ENCODE measurements at regions not wholly inside any gene's neighbourhood (a gene's known extent, or its start where the extent isn't known, plus 50 kb on each side); places are given as distances from the start of the nearest gene placed in this dataset.
"Not testable (repeated sequence)": the region's sequence is repeated elsewhere in the genome, so short reads cannot be mapped to it uniquely, and the experiment has no call there.

DNA sequence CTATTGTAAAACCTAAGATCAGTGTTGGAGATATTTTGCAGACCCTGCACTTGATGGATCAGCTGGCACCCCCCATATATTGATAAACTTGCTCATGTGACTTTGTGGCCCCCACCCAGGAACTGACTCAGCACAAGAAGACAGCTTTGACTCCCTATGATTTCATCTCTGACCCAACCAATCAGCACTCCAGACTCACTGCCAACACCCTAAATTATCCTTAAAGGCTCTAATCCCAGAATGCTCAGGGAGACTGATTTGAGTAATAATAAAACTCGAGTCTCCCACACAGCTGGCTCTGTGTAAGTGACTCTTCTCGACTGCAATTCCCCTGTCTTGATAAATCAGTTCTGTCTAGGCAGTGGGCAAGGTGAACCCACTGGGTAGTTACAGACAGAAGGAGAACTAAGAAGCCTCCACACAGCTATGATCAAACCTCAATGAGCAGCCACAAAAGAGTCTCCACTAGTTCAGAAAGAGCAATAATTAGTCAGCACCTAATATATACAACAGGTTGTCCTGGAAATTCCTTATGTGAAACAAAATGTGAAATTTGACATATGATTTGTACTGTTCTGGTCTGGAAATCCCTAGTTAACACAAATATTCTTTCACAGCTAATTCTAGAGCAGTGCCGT lies 52.2 kb downstream of the ACTL7B start:
- no peak for DNase-seq

DNA sequence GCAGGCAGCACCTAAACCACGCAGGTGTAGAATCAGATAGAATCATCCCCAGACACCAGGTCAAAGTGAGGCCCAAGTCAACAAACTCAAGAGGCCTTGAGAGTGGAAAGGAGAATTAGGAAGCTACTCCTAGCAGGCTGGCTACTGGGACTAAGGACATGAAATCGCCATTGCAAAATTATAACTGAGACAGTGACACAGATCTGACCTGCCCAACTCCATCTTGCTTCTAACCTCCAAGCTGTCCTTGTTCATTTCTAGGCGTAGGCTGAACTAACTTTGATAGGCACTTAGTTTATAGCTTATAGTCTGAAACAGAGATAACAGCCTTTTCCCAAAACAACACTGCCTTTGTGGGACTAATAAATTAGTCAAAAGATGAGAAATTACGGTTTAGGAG lies 52.8 kb downstream of the ACTL7B start:
- no peak for DNase-seq

DNA sequence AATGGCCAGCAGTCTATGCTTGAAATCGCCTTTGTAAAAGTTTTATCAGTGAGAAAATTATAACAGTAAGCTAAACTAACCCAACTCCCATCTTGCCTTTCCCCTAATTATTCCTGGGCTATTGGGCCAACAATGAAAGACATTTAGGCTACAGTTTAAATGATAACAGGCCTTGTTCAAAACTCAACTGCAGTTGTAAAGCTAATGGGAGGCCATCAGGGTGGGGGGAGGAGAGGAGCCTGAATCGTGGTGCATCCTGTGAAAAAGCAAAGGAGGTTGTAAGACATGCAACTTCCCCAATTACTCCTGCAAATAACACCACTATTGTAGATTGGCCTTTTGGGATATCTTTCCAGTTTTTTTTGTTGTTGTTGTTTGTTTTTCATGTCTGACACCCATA lies 53.8 kb downstream of the ACTL7B start:
- DNase-seq: no peak

DNA sequence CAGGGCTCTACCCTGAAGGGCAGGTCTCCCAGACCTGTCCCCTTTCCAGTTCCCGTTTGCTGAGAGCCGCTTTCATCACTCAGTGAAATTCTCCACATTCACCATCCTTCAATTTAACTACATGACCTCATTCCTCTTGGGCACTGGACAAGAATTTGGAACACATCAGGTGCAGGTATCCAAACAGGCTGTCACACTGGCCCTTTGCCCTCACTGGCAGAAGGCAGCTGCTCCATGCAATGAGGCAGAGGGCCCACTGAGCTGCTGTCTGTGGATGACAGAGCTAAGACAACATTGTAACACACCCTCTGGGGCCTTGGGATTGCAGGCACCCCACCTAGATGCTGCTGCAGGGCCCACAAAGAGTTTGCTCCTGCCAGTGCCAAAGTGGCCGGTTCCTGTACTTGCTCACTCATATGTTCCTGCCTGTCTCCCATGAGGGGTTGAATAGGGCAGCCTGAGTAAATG lies 55.1 kb downstream of the ACTL7B start:
- no peak for DNase-seq

DNA sequence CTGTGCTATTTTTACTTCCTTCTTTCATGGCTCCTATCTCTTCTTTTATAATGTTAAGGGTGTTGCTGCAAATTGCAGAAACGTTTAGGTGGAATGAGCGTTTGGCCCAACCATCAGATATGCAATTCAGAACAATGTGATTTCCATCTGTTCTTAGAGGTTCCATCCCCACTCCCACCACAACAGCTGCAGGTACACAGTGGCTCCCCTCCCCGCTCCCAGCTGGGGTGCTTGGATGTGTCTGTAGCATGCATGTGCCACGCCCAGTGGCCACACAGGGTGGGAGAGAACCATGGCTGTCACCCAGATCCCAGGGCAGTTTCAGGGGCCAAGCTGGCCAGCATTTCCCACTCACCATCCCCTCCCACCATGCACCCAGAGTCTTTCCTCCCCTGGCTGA lies 62.2 kb downstream of the ACTL7B start:
- DNase-seq: no peak

DNA sequence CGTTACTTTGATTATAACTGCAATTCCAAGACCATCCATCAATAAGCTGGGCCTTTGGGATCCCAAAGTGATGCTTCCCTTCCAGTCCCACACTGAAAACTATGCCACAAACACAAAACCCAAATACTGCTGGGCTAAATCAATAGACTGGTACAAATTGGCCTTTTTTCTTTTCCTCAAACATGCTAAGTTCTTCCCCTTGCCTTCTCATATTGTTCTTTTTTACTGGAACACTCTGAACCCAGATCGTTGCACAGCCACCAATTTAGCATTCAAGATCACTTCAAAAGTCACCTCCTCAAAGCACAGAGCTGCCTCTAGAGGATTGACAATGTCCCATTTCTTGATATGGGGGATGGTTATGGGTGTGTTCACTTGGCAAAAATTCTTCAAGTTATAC lies 66.0 kb downstream of the ACTL7B start:
- no peak for DNase-seq

DNA sequence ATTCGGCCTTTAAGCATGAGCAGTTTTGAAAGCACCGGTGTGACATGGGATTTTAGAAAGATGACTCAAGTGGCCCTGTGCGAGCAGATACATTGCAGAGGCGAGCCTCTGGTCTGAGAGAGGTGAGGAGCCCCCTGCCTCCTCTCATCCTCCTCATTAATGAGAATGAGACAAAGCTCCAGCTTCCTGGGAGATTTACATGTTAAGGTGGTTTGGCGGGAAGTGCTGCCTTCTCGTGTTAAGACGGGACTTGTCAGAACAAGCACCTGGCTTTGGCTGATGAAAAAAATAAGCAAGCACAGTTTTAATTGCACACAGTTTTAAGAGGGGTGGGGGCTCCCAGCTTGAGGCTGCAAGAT lies 68.1 kb downstream of the ACTL7B start:
- DNase-seq: no peak

DNA sequence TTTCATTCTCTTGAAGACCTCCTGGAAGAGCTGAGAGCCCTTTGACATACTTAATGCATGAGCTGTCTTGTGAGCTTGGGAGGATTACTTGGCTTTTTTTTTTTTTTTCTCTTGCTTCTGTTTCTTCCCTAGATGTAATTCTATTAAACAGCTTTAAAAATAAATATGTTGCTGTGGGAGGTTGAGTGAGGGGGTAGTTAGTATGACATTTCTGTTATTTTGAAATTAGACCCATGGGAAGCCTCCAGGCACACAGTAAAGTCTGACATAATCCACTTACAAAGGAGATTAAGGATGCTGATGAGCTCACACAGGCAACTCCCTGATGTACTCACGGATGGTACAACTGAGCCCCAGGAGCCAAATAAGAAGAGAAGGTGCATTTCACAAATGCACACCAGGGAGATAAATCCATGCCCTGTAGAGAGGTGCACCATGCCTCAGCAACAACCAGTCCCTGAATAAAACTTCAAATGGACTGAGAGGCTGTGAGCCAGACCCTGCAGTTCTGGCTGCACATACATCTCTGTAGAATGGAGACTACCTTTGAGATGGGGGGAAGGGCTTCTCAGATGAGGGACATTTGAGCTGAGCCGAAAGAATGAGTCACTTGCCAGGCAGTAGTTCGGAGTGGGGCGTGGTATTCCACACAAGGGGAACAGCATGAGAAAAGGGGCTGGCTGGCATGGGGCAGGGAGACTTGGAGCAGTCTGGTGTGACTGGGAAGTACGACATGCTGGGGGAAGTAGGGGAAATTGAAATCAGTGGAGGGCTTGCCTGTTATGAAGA lies 68.7 kb downstream of the ACTL7B start:
- DNase-seq: no peak

DNA sequence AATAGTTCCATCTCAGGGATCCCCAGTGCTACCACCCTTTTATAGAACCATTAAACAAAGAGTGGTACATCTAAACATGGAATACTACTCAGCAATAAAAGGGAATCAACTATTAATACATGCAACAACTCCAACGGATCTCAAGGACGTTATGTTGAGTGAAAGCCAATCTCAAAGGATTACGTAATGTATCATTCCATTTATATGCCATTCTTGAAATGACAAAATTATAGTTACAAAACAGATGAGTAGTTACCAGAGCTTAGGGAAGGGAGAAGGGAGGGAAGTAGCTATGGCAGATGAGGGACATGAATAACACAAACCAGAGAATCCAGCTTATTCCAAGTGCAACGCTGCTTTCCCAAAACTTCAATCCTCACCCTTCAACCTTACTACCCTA lies 69.5 kb downstream of the ACTL7B start:
- DNase-seq: no peak

DNA sequence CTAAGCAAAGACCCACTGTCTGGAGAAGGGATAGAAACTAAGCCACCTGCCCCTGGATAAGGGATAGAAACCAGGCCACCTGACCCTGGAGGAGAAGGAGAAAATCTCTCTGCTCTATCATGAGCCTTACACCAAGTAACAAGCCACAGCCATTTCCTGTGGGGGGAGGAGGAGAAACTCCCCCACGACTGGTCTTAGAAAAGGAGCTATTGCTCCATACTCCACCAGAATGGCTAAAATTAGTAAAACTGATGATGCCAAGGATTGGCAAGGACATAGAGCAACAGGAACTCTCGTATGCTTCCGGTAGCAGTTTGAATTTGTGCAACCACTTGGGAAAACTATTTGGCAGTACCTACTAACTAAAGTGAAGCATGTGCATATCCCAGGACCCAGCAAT lies 70.8 kb downstream of the ACTL7B start:
- DNase-seq: no peak

DNA sequence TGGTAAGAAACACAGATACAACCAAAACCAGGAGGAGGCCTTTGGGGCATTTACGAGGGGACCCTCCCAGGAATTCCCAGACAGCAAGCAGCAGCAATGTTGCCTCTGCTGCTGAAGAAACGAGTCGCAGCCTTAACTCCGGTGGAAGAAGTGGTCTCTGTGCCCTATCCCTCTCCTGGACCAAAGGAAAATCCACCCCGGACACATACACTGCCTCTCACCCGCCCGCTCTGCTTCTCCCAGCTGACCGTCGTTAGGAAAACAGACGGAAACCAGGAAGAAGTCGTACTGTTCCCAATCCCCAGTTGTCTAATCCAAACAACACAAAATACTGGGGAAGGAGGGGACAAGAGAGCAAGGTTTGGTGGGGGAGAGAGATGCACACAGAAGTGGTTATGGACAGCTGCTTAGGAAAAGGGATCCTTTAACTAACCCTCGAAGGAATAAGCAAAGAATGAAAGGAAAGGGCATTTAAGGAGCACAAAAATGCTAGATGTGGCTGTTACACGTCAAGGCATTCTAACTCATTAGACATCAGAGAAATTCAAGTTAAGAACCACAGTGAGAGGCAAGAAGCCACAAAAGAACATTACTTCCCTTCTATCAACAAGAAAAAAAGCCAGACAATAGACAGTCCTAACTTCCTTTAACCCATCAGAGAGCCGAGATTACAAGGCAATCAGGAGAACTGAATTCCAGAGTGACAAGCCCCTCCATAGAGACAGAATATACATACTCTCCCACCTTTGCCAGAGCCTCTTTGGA lies 71.9 kb downstream of the ACTL7B start:
- DNase-seq: no peak

DNA sequence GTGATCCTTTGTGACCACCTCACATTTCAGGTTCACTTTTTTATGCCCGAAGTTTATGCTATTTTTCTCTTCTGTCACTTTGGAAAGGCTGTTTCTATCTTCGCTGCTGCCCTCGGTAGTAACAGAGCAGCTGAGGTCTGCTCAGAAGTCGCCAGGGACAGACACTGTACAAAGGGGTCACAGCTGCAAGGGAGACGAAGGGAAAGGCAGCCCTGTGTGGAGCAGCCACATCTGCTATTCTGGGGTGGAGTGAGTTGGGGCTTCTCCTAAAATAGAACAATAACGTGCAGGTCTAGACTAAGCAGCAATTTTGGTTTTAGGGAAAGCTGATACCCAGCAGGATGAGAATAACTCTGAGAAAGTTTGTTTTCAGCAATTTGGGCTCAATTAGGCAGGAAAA lies 72.5 kb downstream of the ACTL7B start:
- DNase-seq: no peak

DNA sequence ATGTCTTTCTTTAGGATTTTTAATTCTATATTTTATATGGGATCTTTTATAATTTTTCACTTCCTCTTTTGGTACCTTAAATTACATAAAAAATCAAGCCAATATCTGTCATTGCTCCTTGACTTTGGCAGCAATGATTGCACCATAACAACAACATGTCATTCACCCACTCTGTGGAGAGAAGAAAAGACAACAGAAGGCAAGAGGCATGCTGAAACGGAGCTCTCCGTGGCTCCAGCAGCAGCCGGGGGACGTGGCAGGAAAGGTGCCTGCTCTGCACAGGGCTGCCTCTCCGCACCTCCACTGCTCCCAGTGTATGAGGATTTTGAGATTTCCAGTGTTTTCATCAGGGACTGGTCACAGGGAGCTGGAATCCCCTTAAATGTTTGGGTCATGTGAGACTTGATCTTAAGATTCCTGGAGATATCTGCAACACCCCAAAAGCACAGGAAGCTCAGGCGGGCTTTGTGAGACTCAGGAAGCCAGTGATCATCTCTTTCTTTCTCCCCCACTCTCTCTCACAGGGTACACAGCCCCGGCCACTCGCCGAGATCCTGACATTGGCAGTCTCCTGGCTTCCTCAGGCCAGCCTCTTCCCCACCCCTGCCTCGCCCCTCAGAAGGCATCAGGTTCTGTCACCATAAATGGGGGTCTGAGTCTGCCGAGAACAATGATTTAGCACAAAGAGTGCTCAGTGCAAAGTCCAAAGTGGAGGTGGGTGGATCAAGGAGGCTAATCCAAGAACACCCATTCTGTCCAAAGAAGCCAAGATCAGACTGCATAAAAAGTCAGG lies 74.6 kb downstream of the ACTL7B start:
- DNase-seq: no peak

DNA sequence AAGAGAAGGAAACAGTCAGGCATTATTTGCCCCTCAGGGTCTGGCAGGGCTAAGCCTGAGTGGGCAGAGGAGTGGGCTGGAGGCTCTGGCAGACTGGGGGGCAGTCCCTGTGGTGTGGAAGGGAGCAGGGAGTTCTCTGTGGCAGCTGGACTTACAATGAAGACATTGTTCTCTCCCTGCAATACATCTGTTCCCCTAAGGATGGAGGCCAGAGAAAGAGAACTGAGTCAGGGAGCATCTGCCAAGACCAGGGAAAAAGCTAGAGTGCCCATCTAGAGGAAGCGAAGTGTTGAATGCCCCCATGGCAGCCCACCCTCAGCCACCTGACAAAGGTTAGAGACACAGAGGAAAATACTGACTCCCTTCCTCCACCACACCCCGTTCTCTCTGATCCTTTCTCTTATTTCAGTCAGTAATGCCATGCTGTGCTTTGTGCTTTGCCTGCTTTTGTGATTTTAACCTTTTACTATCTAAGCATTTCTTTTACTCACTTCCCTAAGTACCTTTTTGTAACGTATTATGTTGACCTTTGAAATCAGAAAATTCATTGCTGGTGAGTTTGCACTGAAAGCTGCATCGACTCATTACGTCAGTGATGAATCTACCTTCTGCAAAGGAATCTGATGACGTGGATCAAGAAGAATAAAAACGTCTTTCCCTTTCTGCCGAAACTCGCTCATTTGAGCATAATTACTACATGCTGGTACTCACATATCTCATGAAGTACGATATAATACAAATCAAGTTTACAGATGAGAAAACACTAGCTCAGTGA lies 76.0 kb downstream of the ACTL7B start:
- DNase-seq: no peak

DNA sequence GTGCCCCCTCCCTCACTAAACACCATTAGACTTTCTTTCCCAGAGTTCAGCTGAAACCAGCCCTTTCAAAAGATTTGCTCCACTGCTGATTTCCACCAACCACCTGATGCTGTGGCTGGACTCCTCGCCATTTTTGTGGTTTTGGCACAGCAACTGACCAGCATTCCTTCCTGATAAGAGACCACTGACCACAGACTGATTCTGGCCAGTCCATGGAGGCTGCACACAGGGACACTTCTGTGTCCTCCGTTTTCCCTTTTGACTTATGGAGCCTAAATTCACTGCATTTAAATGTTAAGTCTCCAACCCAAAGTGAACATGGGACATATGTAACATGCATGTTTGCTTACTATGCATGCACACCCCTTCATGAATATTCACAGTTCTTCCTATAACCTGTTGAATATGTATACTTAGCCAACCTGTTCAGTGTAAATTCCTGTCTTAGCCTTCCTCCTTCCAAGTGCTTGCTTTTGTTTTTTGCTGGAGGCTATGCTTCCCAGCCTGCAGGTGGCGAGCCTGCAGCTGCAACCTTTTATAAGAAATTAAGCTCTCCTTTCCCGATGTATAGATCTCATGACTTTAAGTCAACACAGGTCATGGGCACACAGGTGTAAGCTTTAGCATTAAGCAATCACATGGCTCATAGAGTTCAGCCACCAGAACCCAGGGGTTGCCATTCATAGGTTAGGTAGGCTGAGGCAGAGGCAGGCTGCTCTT lies 78.7 kb downstream of the ACTL7B start:
- no peak for DNase-seq

DNA sequence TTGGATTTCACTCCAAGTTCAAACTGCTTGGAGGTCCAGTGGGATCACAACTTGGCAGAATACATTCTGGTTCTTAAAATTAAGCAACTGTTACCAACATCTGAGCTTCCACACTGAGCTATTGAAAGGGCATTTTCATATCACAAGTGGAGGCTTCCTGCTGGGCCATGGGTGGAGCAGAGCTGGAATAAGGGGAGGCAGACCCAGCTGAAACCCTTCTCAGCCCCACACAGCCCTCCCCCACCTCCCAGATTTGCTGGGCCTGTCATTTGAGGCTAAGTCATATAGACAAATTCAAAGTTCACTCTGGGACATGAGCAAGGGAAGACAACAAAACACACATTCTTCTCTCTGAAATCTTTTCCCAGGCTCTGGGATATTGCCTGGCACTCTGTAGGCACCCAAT lies 79.9 kb downstream of the ACTL7B start:
- no peak for DNase-seq

DNA sequence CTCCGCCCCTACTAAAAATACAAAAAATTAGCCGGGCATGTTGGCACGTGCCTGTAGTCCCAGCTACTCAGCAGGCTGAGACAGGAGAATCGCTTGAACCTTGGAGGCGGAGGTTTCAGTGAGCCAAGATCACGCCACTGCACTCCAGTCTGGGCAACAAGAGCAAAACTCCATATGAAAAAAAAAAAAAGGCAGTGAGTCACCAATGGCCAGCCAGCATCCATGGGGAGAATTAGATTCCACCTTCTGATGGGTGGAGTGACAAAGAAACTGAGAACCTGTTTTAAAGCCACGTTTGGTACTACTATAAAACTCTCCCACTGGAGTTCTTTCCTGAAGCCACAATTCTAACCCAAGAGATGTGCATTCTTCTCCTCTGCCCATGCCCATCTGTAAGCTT lies 81.7 kb downstream of the ACTL7B start:
- not testable (repeated sequence) for DNase-seq

DNA sequence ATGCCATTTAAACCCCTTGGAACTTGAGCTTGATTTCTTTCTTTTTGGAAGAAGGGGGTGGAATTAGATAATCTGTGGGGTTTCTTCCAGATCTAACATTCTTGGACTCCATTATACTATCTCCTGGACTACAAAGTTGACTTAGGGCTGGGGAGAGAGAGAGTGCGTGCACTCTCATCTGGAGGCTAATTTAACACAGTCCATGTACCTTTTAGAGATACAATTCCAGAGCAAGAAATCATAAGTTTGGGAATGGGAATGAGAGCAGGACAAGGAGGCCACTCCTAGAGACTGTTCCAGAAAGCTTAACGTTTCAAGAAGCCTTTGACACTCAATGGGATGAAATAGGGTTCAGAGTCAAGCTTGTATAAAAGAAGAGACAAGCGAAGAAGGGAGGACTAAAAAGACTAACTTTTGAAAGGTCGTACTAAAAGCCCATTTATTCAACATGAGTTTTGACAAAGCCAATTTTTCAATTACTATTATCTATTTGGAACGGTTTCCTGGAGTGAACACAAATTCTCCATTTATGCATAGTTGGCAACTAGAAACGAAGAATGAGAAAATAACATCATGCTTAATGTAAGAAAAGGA lies 83.4 kb downstream of the ACTL7B start:
- DNase-seq: no peak

DNA sequence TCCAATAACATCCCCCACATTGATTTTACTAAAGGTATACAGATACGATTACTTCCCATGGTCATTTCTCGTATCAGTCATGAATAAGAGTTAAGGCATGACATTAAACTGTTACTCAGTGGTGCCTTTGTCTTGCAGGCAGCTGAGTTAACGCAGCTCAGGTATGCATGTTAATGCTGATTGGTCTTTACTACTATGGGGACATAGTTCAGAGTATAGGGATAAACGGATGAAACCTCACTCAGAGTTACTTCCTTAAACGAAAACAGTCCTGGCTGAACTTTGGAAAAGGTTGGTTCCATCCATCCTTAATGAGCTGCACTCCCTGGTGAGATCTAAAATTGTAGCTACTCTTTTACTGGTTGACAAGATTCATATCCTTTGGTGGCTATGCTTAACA lies 87.0 kb downstream of the ACTL7B start:
- no peak for DNase-seq

DNA sequence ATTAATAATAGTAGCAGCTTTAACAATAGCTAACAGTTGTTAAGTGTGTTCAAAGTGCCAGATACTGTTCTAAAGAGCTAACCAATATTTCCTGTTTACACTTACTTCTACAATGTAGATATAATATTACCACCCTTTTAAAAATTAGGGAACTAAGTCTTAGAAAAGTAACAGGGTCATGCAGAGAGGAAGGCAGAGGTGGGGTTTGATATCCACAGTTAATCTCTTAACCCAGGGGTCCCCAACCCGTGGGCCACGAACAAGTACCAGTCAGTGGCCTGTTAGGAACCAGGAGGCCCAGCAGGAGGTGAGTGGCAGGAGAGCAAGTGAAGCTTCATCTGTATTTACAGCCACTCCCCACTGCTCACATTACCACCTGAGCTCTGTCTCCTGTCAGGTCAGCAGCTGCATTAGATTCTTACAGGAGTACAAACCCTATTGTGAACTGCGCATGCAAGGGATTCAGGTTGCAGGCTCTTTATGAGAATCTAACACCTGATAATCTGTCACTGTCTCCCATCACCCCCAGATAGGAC lies 89.1 kb downstream of the ACTL7B start:
- DNase-seq: no peak

DNA sequence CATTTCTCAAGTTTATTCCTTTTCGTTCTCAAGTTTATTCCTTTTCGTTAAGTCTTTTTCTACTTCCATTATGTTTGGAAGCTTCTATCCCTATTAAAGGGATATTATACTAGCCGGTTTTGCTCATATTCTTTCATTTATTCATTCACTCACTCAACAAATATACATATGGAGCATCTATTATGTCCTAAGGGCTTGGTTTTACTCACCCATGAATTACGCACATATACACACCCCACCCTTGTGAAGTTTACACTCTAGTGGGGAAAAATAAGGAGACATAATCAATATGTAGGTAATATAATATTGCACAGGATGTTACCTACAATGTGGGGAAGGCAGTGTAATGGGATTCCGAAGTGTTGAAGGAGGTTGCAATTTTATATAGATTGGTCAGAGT lies 90.5 kb downstream of the ACTL7B start:
- DNase-seq: no peak

All from NCI-H2227 treated with DMSO at 0.1 percent for 48 hours (cell line).